ENCODE measurements at regions not wholly inside any gene's neighbourhood (a gene's known extent, or its start where the extent isn't known, plus 50 kb on each side); places are given as distances from the start of the nearest gene placed in this dataset.

DNA sequence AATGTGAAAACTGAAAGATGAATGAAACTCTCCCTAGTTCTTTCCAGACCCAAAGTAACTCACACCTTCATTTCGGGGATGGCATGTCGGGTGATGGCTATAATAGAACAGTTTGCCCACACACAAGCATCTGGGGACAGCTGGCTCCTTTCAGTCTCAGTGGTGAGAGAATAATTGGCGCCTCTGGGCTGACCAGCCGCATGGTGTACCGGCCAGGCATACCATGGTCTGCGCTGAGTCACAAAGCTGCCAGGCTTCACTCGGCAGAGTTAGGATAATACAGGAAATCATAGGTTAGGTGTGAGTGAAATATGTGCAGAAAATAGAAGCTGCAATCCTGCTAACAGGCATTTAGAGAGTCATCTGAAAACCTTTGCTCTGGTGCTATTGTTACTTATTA lies 80.4 kb upstream of the IGF1R start:
- intact Hi-C loops (cut with DNase I, micrococcal nuclease), result no loop called here

DNA sequence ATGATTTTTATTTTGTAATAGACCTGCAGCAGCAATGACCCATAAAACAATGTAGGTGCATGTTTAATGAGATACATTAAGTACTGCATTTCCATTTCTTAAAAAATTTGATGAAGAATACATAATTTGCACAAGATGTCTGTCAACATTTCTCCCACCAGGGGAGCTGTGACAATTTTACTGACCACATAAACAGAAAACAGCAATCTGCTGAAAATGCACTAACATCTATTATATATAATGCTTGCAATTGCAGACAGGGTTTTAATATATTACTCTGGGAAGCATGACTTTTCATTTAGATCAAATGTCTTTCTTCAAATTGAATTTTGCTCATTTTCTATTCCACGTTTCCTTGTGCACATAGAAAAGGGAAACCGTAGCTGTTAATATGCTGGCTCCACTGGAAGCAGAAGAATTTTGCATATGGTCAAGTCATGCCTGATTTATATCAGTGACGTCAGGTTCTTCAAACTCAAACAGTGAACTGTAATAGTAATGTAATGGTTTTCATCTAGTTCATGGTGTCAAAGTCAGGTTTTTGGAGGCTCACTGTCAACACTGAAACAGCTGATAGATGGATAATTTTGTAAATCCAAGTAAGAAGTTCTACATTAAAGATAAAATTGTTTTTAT lies 79.8 kb upstream of the IGF1R start:
- ATAC-seq, result no peak
- DNase-seq, result no peak
- intact Hi-C loops (cut with DNase I, micrococcal nuclease), result no loop called here

More for the DNA sequence above, 80.4 kb upstream of the IGF1R start:
- ATAC-seq, result no peak
- DNase-seq, result no peak

DNA sequence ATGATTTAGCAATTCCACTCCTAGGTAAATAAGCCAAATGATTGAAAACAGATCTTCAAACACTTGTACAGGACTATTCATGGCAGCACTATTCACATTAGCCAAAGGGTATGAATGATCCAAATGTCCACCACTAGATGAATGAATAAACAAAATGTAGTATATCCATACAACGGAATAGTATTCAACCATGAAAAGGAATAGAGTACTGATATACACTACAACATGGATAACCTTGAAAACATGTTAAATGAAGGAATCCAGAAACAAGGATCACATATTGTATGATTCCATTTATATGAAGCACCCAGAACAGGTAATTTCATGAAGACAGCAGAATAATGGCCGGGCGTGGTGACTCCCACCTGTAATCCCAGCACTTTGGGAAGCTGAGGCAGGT lies 78.2 kb upstream of the IGF1R start:
- ATAC-seq, result no peak
- intact Hi-C loops (cut with DNase I, micrococcal nuclease), result no loop called here

DNA sequence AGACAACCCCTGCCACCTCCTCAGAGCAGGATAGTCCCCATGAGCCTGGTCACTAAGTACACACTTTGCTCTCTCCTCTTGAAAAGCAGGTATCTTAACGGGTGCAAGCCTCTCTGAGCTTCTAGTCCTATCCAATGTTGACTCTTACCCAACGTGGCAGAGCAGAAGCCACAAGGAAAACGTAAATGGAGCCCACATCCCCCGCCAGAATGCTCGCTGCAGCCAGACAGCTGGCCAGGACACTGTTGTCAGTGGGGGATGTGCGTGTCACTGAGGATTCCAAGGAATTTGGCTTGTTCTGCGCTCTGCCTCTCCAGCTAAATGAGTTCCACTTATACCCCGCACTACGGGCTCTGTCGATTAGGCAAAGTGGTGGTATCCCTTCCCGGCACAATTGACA lies 67.8 kb upstream of the IGF1R start:
- ATAC-seq (no peak), DNase-seq (no peak)
- intact Hi-C loops (cut with DNase I, micrococcal nuclease), result no loop called here

More for the DNA sequence above, 78.2 kb upstream of the IGF1R start:
- no peak for DNase-seq

DNA sequence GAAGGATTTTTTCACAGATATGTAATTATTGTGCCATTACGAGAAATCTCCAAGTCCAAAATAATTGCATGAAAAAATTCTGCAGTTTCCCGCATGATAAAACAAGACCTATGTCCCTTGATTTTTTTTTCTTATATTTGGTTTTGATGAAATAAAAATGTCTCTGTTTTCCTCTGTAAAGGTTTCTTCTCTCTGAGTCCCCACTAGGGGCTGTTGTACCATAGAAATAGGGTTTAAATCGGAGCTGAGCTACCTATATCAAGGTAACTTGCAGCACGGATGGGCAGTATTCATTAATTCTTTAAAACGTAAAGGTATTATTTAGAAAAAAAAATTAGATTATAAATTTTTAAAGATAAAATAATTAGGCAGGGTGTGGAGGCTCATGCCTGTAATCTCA lies 66.6 kb upstream of the IGF1R start:
- ATAC-seq (no peak), DNase-seq (no peak)

DNA sequence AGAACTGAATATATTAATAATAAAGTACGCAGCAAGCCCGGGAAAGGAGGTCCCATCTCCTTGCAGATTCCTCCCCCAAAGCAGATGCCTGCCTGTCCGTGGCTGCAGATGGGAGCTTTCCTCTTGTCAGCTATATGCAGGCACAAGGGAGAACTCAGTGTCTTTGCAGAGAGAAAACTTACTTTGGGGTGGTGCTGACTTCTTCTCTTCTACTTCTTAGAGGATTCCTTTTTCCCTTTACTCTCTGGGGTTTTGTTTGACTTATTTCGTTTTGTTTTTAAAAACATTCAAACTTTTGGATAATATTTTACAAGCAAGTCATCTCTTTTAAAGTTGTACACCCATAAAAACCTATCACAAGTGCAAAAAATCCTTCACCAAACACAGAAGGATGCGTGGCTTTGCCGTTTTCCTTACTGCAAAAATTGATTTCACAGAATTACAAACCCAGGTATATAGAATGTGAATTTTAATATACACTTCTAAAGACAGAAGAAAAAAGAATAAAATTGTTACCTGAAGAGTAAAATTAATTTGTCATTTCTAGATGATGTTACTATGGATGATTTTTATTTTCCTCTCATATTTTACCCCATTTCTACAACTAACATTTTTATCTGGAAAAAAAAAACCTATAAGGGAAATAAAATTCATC lies 65.3 kb upstream of the IGF1R start:
- no peak for ATAC-seq
- intact Hi-C loops (cut with DNase I, micrococcal nuclease), result no loop called here
- DNase-seq, result no peak

More for the DNA sequence above, 66.6 kb upstream of the IGF1R start:
- intact Hi-C loops (cut with DNase I, micrococcal nuclease), result no loop called here

DNA sequence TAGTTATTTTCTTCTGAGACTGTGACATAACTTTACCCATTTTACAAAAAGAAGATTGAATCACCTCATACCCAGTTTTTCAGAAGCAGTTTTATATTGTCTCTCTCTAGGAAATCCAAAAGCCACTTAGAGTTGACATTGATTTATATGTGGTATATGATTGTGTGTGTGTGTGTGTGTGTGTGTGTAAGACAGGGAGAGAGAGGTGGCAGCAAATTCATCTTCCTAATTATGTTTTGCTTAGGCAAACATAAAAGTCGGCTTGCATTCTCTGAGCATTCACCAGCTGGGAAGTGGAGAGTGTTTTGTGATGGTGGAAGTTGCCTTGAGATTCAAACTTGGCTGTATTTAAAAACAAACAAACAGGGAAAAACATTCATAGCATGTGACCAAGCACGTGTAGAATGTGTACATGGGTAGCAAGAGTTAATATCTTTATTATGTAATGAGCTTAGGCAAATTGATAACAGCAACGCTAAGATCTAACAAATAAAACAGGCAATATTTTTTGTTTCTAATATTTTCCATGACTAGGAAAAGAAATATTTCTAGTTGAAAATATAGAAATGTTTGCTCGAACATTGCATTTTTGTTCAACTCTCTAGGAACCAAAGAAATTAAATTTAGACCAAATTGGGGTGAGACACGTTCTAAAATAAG lies 64.4 kb upstream of the IGF1R start:
- intact Hi-C loops (cut with DNase I, micrococcal nuclease), result no loop called here
- no peak for DNase-seq
- no peak for ATAC-seq

DNA sequence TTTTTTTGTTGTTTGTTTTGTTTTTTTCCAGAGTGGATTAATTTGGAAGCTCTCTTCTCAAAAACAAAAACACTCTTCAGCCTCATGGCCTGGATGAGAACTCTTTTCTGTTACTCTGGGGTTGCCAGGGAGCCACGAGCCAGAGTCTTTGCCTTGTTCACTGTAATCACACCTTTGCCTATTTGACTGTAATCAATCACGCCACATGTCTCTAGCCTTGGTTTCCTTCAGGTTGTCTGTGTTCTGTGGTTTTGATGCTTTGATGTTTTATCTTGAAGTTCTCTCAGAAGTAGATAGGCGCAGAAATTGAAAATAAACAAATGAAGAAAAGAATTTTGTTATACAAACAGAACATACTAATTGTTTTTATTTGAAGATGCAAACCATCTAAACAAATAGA lies 62.3 kb upstream of the IGF1R start:
- intact Hi-C loops (cut with DNase I, micrococcal nuclease), result no loop called here
- DNase-seq, result no peak
- ATAC-seq, result no peak

DNA sequence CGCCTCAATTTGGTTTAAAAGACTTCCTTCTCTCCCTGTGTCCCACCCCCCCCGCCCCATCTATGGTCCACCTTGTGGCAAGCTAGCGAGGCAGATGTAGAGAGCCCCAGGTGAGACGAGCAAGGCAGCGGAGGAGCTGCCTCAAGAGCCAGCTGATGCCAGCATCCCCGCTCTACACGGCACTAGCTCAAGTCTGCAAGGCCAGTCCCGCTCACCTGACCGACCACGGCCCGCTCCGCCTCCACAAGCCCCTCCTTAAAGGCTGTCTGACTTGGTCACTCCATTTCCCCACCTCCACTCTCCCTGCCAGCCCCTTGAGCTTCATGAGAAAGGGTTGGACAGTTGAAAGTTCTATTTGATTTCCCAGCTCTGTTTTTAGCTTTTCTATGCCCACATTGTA lies 56.2 kb upstream of the IGF1R start:
- no peak for DNase-seq
- no peak for ATAC-seq

DNA sequence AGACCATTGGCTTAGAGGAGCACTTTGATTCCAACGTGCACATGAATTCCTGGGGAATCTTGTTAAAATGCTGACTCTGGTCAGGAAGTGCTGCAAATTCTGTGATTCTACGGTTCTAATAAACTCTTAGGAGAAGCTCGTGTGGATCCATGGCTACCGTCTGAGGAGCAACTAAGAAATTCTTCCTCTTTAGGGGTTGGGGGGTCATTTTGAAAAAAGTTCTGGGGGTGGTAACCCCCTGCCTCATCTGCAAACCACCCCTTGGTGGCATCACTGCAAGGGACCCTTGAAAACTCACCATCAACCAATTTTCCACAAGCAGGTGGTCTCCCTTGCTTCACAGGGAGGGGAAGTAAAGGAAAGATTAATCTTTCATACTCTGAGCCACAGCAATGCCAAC lies 52.2 kb upstream of the IGF1R start:
- intact Hi-C loops (cut with DNase I, micrococcal nuclease), result no loop called here

More for the DNA sequence above, 56.2 kb upstream of the IGF1R start:
- intact Hi-C loops (cut with DNase I, micrococcal nuclease), result no loop called here

DNA sequence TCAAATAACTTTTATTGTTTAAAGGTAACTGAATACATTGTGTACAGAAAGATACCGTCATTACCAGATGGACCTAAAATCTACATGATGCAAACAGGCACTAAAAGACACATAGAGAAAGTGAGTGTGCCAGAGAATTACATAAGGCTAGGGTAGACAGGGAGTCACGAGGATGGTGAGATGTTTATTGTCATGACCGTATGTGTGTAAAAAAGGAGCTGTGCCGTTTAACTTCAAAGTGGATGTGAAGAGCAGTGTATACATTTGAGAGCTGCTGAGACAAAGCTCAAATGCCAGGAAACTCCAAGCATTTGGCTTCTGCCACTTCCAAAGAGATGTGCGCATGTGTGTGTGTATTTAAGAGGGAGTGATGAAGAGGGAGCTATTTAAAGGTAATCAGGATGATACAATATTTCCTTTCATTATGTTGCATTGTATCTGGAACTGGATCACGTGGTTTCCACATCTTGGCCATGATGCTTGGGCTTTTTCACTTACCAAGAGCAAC lies 51.4 kb upstream of the IGF1R start:
- ATAC-seq (no peak), DNase-seq (no peak)
- intact Hi-C loops (cut with DNase I, micrococcal nuclease), result no loop called here

More for the DNA sequence above, 52.2 kb upstream of the IGF1R start:
- ATAC-seq (no peak), DNase-seq (no peak)

DNA sequence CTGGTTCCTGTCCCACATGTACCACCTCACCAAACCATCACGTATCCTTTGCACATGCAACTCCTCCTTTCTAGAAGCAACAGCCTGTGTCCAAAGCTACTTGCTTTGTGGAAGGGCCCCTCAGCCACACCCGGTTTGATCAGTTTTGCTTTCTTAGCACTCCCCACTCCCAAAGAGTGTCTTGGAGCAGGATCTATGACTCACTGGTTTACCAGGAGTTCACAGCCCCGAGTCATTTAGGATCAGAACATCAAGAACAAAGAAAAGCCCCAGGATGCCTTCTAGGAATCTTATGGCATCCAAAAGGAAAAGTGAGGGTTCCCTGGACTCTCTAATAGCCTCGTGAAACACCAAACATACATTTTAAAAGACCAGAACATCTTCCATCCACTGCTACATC lies 50.7 kb upstream of the IGF1R start:
- no peak for DNase-seq
- no peak for ATAC-seq
- intact Hi-C loops (cut with DNase I, micrococcal nuclease), result no loop called here

Data from left colon (tissue), 2 donors.